Panc1 (cell line): ENCODE measurements at regions not wholly inside any gene's neighbourhood (a gene's known extent, or its start where the extent isn't known, plus 50 kb on each side); places are given as distances from the start of the nearest gene placed in this dataset.

Experiments used
- ATAC-seq: fragments of 200-7000 bp; cut with Tn5 transposase; 2 replicates; pipeline ENCODE4 v1.9.1; 2020; ENCODE audit warnings: mild to moderate bottlenecking, moderate library complexity
- BruUV-seq: library from RNA; stranded (reverse); fragments of 400-500 nt; replicated peaks from 2 replicates; lab custom pipeline; 2021; lab: Mats Ljungman, UMichigan
- CTCF ChIA-PET: fragments of 300-600 bp; sonication (Branson Sonifier 250); formaldehyde crosslinking; loops from one replicate; lab custom pipeline; 2022; ENCODE audit warnings: antibody characterized with exemption; lab: Charles Lee
- POLR2A ChIA-PET: fragments of 300-600 bp; sonication (Branson Sonifier 250); formaldehyde crosslinking; loops from one replicate; lab custom pipeline; 2022; ENCODE audit warnings: antibody characterized with exemption; lab: Charles Lee
- DNase-seq: peaks from one replicate; pipeline ENCODE4 v3.0.0-alpha.2; 2010; ENCODE audit warnings: low read depth, low spot score
- H3K27ac ChIP-seq: 2 replicates; pipeline ENCODE4 v1.5.1; 2011; ENCODE audit warnings: mild to moderate bottlenecking, low read length, inconsistent platforms
- H3K27me3 ChIP-seq: fragments of 200-500 bp; sonication (Bioruptor generic); 2 replicates; pipeline ENCODE4 v1.6.0; 2014; ENCODE audit warnings: low read length, inconsistent platforms; ENCODE audit not compliant: control insufficient read depth, insufficient read depth
- H3K36me3 ChIP-seq: fragments of 200-500 bp; sonication (Bioruptor generic); 2 replicates; pipeline ENCODE4 v1.5.1; 2014; ENCODE audit warnings: inconsistent platforms, mild to moderate bottlenecking, low read length, moderate library complexity; ENCODE audit not compliant: control insufficient read depth, insufficient read depth
- H3K4me1 ChIP-seq: 2 replicates; pipeline ENCODE4 v1.5.1; 2011; ENCODE audit warnings: inconsistent platforms, mild to moderate bottlenecking, low read length, moderate library complexity; ENCODE audit not compliant: control insufficient read depth, insufficient read depth
- H3K4me3 ChIP-seq, 2 experiments: 2 replicates each; pipeline ENCODE4 v1.5.1; 2011 to 2012; ENCODE audit warnings: low read depth in 2 of 2, low read length in 2 of 2, mild to moderate bottlenecking in 2 of 2, inconsistent platforms in 1 of 2, moderate library complexity in 1 of 2
- H3K9me3 ChIP-seq: fragments of 200-500 bp; sonication (Bioruptor generic); 2 replicates; pipeline ENCODE4 v1.5.1; 2014; ENCODE audit warnings: low read depth, mild to moderate bottlenecking, inconsistent platforms, low read length, moderate library complexity; ENCODE audit not compliant: control insufficient read depth, insufficient read depth
- CTCF ChIP-seq: fragments of 450-650 bp; IDR thresholded peaks from 2 replicates; pipeline ENCODE4 v1.5.1; 2017; ENCODE audit warnings: mild to moderate bottlenecking
- POLR2AphosphoS5 ChIP-seq: IDR thresholded peaks from 2 replicates; pipeline ENCODE4 v1.6.1; 2012; ENCODE audit warnings: mild to moderate bottlenecking, low read depth, low read length, moderate library complexity
- SIN3A ChIP-seq: IDR thresholded peaks from 2 replicates; pipeline ENCODE4 v1.6.1; 2012; ENCODE audit warnings: low read depth, mild to moderate bottlenecking, low read length, moderate library complexity, borderline replicate concordance; ENCODE audit not compliant: insufficient read depth
- TCF7L2 ChIP-seq: IDR thresholded peaks from 2 replicates; pipeline ENCODE4 v1.6.1; 2011; ENCODE audit warnings: mild to moderate bottlenecking, low read depth, low read length, inconsistent platforms
- in situ Hi-C: cut with HindIII; loops from 2 replicates; pipeline ENCODE4 v1.10.0; 2016; ENCODE audit warnings: low sequenced_read_pairs, low pct_unique_long_range_greater_than_20kb
- intact Hi-C: fragments of 100-400 bp; cut with micrococcal nuclease; formaldehyde crosslinking; loops from one replicate; pipeline ENCODE4 v1.10.0; 2022; ENCODE audit not compliant: unreplicated experiment
- TF ChIP-seq, protein P1 (sequence below), 2 experiments: IDR thresholded peaks; 2 replicates each; pipeline ENCODE4 v1.6.1; 2011 to 2012; ENCODE audit warnings: low read depth in 2 of 2, control low read depth in 1 of 2, low read length in 1 of 2, mild to moderate bottlenecking in 1 of 2, moderate library complexity in 1 of 2; ENCODE audit not compliant: insufficient read depth in 1 of 2

- POLR2A ChIA-PET: no interaction called here
- no peaks in the 10 kb centered on the region for H3K36me3 ChIP-seq
- no TSS peak for BruUV-seq
- ATAC-seq (no peak), DNase-seq (no peak)
- CTCF ChIA-PET: no interaction called here
- H3K9me3 ChIP-seq: no peaks in the 10 kb centered on the region
- no peaks in the 10 kb centered on the region for H3K4me1 ChIP-seq
- no peak for TF ChIP-seq POLR2AphosphoS5
- no peak for TF ChIP-seq CTCF
- TF ChIP-seq TCF7L2: no peak
- TF ChIP-seq, protein P1, sequence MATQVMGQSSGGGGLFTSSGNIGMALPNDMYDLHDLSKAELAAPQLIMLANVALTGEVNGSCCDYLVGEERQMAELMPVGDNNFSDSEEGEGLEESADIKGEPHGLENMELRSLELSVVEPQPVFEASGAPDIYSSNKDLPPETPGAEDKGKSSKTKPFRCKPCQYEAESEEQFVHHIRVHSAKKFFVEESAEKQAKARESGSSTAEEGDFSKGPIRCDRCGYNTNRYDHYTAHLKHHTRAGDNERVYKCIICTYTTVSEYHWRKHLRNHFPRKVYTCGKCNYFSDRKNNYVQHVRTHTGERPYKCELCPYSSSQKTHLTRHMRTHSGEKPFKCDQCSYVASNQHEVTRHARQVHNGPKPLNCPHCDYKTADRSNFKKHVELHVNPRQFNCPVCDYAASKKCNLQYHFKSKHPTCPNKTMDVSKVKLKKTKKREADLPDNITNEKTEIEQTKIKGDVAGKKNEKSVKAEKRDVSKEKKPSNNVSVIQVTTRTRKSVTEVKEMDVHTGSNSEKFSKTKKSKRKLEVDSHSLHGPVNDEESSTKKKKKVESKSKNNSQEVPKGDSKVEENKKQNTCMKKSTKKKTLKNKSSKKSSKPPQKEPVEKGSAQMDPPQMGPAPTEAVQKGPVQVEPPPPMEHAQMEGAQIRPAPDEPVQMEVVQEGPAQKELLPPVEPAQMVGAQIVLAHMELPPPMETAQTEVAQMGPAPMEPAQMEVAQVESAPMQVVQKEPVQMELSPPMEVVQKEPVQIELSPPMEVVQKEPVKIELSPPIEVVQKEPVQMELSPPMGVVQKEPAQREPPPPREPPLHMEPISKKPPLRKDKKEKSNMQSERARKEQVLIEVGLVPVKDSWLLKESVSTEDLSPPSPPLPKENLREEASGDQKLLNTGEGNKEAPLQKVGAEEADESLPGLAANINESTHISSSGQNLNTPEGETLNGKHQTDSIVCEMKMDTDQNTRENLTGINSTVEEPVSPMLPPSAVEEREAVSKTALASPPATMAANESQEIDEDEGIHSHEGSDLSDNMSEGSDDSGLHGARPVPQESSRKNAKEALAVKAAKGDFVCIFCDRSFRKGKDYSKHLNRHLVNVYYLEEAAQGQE (IDR thresholded peaks at IDR 0.05; ENCODE audit: insufficient read depth in 1 of 2, low read depth in 2 of 2, low read length in 1 of 2): no peak
- TF ChIP-seq SIN3A: no peak
- H3K27me3 ChIP-seq: no peaks in the 10 kb centered on the region; the same call in 1 of the 2 replicates
- H3K27ac ChIP-seq: no peak overlapping the region
- no peak overlapping the region for H3K4me3 ChIP-seq
- in situ Hi-C loops (no loop called here), intact Hi-C loops (no loop called here)
Observed at GRCh38 chr5:135237748-135238103, 161.3 kb downstream of the MACROH2A1 start.

DNA sequence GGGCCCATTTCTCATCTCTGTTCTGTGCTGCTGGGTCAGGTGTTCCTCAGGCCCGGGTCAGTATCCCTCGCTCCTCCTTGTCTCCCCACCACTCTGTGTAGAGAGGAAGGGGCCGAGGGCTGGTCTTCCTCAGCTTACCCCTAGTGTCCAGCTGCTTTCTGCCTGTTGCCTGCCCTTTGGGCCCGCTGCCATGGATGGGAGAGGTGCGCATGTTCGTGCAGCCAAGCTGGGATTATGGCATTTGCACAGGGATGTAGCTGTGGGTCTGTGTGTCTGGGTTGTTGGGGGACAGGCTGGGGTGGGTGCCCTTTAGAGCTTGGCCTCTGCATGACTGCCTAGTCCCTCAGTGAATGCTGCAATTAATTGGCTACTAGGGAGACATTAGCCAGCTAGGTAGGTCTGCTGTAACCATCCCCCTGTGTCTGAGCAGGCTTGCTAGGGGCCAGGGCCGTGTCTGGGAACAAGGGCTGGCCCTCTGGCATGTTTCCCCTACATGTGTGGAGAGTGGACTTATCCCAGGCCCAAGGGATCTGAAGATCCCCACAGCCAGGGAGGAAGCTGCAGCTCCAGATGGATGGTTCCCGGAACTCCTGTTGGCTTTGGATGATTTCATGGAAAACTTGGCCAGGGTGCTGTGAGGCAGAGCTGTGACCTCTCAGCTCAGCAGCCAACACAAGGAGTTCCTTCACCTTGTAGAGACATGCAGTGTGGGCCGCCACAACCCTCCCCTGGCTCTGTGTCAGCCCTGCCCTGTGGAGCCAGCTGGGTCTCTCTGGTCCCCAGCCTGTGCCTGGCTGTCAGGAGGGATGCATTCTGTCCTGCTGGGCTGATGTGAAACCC, 161.9 kb downstream of the MACROH2A1 start:
- DNase-seq: no peak
- Histone ChIP-seq H3K9me3 (no peaks in the 10 kb centered on the region), H3K4me1 (no peaks in the 10 kb centered on the region), H3K27me3 (no peaks in the 10 kb centered on the region; the same call in 1 of the 2 replicates), H3K36me3 (no peaks in the 10 kb centered on the region), H3K4me3 (no peak overlapping the region), H3K27ac (no peak overlapping the region)
- CTCF ChIA-PET: no interaction called here
- peak; percentile 28; the same call in 1 of the 2 replicates for ATAC-seq
- BruUV-seq: no TSS peak
- POLR2A ChIA-PET: no interaction called here
- intact Hi-C loops: no loop called here
- in situ Hi-C loops: no loop called here
- TF ChIP-seq CTCF (no peak), POLR2AphosphoS5 (no peak), TCF7L2 (no peak)
